K562 (cell line): ENCODE measurements at regions not wholly inside any gene's neighbourhood (a gene's known extent, or its start where the extent isn't known, plus 50 kb on each side); places are given as distances from the start of the nearest gene placed in this dataset.
"Not testable (repeated sequence)": the region's sequence is repeated elsewhere in the genome, so short reads cannot be mapped to it uniquely, and the experiment has no call there.

ENCODE experiments used
- ATAC-seq: fragments of 200-7000 bp; cut with Tn5 transposase; 3 replicates; pipeline ENCODE4 v1.9.1; 2020; ENCODE audit warnings: moderate library complexity
- BruUV-seq: library from RNA; stranded (reverse); fragments of 400-500 nt; replicated peaks from 2 replicates; lab custom pipeline; 2021; lab: Mats Ljungman, UMichigan
- CTCF ChIA-PET: fragments of 300-600 bp; formaldehyde crosslinking; extraction: SDS; loops from one replicate; lab custom pipeline; 2021; ENCODE audit warnings: low intra/inter-chr PET ratio; lab: Yijun Ruan, JAX
- POLR2A ChIA-PET: fragments of 300-600, 350-650 bp; sonication (Branson Sonifier 250); formaldehyde crosslinking; extraction: SDS; loops from one replicate; lab custom pipeline; 2021; ENCODE audit warnings: antibody characterized with exemption, inconsistent platforms; lab: Yijun Ruan, JAX
- DNase-seq, 4 experiments: peaks; one replicate each; pipeline versions ENCODE4 v3.0.0 to v3.0.0-alpha.2; 2011 to 2018; ENCODE audit warnings: low spot score in 3 of 4, mixed read lengths in 3 of 4; ENCODE audit errors: extremely low read depth in 1 of 4
- FAIRE-seq: peaks from 2 replicates; lab custom pipeline; 2011; peaks lifted over from hg19 to GRCh38; lab: Jason Lieb, UNC
- H2AFZ ChIP-seq: 2 replicates; pipeline ENCODE4 v1.6.0; 2011; ENCODE audit warnings: low read depth, low read length, control low read depth, inconsistent platforms
- H3K27ac ChIP-seq: fragments of 200-600 bp; 3 replicates; pipeline ENCODE4 v1.8.0; 2011; ENCODE audit warnings: low read depth, mild to moderate bottlenecking, control low read depth, inconsistent platforms, low read length, moderate library complexity, mixed read lengths; ENCODE audit errors: extremely low read depth
- H3K27me3 ChIP-seq, 2 experiments: fragments of 300-600 bp in 1 of 2; 2 replicates in 1 of 2; 3 replicates in 1 of 2; pipeline versions ENCODE4 v1.6.0 to v1.8.0; 2011; ENCODE audit warnings: inconsistent platforms in 2 of 2, low read length in 2 of 2, mild to moderate bottlenecking in 1 of 2, mixed read lengths in 1 of 2, moderate library complexity in 1 of 2; ENCODE audit not compliant: control insufficient read depth in 2 of 2, insufficient read depth in 2 of 2
- H3K36me3 ChIP-seq: fragments of 300-600 bp; 3 replicates; pipeline ENCODE4 v1.8.0; 2011; ENCODE audit warnings: mild to moderate bottlenecking, low read length, inconsistent platforms; ENCODE audit not compliant: control insufficient read depth, insufficient read depth
- H3K4me1 ChIP-seq, 2 experiments: fragments of 200-600 bp in 1 of 2; replicated peaks in 1 of 2; 2 replicates in 1 of 2; 3 replicates in 1 of 2; pipeline versions ENCODE4 v1.5.1 to v1.8.0; 2011; ENCODE audit warnings: inconsistent platforms in 2 of 2, low read length in 2 of 2, mild to moderate bottlenecking in 1 of 2, mixed read lengths in 1 of 2, moderate library complexity in 1 of 2; ENCODE audit not compliant: control insufficient read depth in 2 of 2, insufficient read depth in 2 of 2
- H3K4me2 ChIP-seq: 2 replicates; pipeline ENCODE4 v1.6.1; 2011; ENCODE audit warnings: low read length, control low read depth, inconsistent platforms, mixed read lengths; ENCODE audit not compliant: insufficient read depth
- H3K4me3 ChIP-seq: fragments of 200-600 bp; sonication (generic), shearing (Covaris generic); 2 replicates; pipeline ENCODE4 v1.5.1; 2016; ENCODE audit warnings: control low read depth, inconsistent platforms
- H3K79me2 ChIP-seq: fragments of 200-600 bp; 3 replicates; pipeline ENCODE4 v1.8.0; 2011; ENCODE audit warnings: low read length, inconsistent platforms; ENCODE audit not compliant: control insufficient read depth, insufficient read depth
- H3K9ac ChIP-seq, 2 experiments: 2 replicates each; pipeline versions ENCODE4 v1.6.0 to v1.6.1; 2011; ENCODE audit warnings: low read depth in 2 of 2, low read length in 2 of 2, control low read depth in 1 of 2, inconsistent platforms in 1 of 2, mild to moderate bottlenecking in 1 of 2, mixed read lengths in 1 of 2; ENCODE audit not compliant: insufficient read depth in 1 of 2
- H3K9me1 ChIP-seq: one replicate; pipeline ENCODE4 v1.6.0; 2011; ENCODE audit warnings: inconsistent platforms, mild to moderate bottlenecking, low read length, moderate library complexity; ENCODE audit not compliant: control insufficient read depth, insufficient read depth
- H3K9me3 ChIP-seq: replicated peaks from 2 replicates; pipeline ENCODE4 v1.5.1; 2011; ENCODE audit warnings: low read depth, low read length, inconsistent platforms; ENCODE audit not compliant: control insufficient read depth, insufficient read depth
- H4K20me1 ChIP-seq: replicated peaks from 2 replicates; pipeline ENCODE4 v1.6.1; 2011; ENCODE audit warnings: low read length, inconsistent platforms, mixed read lengths; ENCODE audit not compliant: control insufficient read depth, insufficient read depth
- ATF3 ChIP-seq, 2 experiments: fragments of 450-650 bp in 1 of 2; sonication (generic) in 1 of 2; formaldehyde crosslinking in 1 of 2; IDR thresholded peaks in 1 of 2; conservative IDR thresholded peaks in 1 of 2; 2 replicates each; pipeline versions ENCODE4 v1.6.1 to v1.8.1; 2016 to 2023; ENCODE audit warnings: mild to moderate bottlenecking in 2 of 2, moderate library complexity in 2 of 2, inconsistent platforms in 1 of 2, missing genetic modification reagents in 1 of 2
- BMI1 ChIP-seq: fragments of 150-350 bp; IDR thresholded peaks from 2 replicates; pipeline ENCODE4 v1.6.1; 2014; ENCODE audit warnings: low read length
- CBX8 ChIP-seq: fragments of 200-600 bp; sonication (generic); IDR thresholded peaks from 2 replicates; pipeline ENCODE4 v1.6.1; 2012; ENCODE audit warnings: borderline replicate concordance, mixed run types, low read depth, mild to moderate bottlenecking, moderate library complexity, mixed read lengths, low read length, control low read depth, inconsistent platforms; ENCODE audit not compliant: poor library complexity, severe bottlenecking; ENCODE audit errors: extremely low read depth
- CEBPG ChIP-seq, 3 experiments: fragments of 200-800 bp in 1 of 3; sonication (Bioruptor generic) in 1 of 3; sonication (generic) in 1 of 3; formaldehyde crosslinking in 1 of 3; IDR thresholded peaks in 2 of 3; conservative IDR thresholded peaks in 1 of 3; 2 replicates each; pipeline versions ENCODE4 v1.6.1 to v1.8.0; 2016 to 2022; ENCODE audit warnings: missing compliant biosample characterization in 2 of 3, missing genetic modification characterization in 2 of 3, mild to moderate bottlenecking in 1 of 3, missing genetic modification reagents in 1 of 3
- WGBS: fragments of 100-300 bp; shearing (Covaris generic); methylation state at CpG from one replicate; pipeline ENCODE4 v1.1.6; 2016; ENCODE audit warnings: low coverage, mixed read lengths; ENCODE audit not compliant: insufficient coverage; ENCODE audit errors: missing lambda C conversion rate; 5-methylcytosine and 5-hydroxymethylcytosine counted together
- in situ Hi-C: fragments of 300-500 bp; cut with MboI; formaldehyde crosslinking; loops from 4 replicates; pipeline ENCODE4 v1.15.0; 2018; ENCODE audit warnings: inconsistent platforms, mixed read lengths
- intact Hi-C: fragments of 100-400 bp; cut with micrococcal nuclease; formaldehyde crosslinking; loops from 2 replicates; pipeline ENCODE4 v1.14.2; 2022

- H3K27ac ChIP-seq; H3K9me1 ChIP-seq; H4K20me1 ChIP-seq; H3K4me2 ChIP-seq; H3K36me3 ChIP-seq; in situ Hi-C loops; FAIRE-seq; ATAC-seq; H3K79me2 ChIP-seq; intact Hi-C loops; BruUV-seq; H3K9me3 ChIP-seq; H3K4me3 ChIP-seq; CTCF ChIA-PET; POLR2A ChIA-PET; H3K4me1 ChIP-seq; H3K9ac ChIP-seq; DNase-seq; TF ChIP-seq CEBPG (CRISPR knock-in tag; IDR thresholded peaks at IDR 0.05); ATF3 (CRISPR knock-in tag; conservative IDR thresholded peaks at IDR 0.05): not testable (repeated sequence)
- H3K27me3 ChIP-seq = peaks cover 22 to 54% of the 10 kb centered on the region in 2 experiments
- TF ChIP-seq CBX8 (peak; percentile 72), CEBPG (tag; conservative IDR thresholded peaks at IDR 0.05 in 1 of 2, IDR thresholded peaks at IDR 0.05 in 1 of 2) (peak; percentile 37 to 84; a peak in 2 of 4 replicates), BMI1 (0 out of 2 replicates have a peak, but pooled peaks have one; percentile 6), ATF3 (IDR thresholded peaks at IDR 0.05) (peak; percentile 66)
- H2AFZ ChIP-seq = 0 out of 2 replicates have a peak overlapping the region, but pooled peaks have one; percentile 16
- 9% methylated on average over 24 of the region's 24 CpGs for WGBS
Observed at GRCh38 chr10:30690948-30691638, 61.5 kb upstream of the LYZL2 start.
